GM19238 (cell line): ENCODE measurements at regions not wholly inside any gene's neighbourhood (a gene's known extent, or its start where the extent isn't known, plus 50 kb on each side); places are given as distances from the start of the nearest gene placed in this dataset.
"Not testable (repeated sequence)": the region's sequence is repeated elsewhere in the genome, so short reads cannot be mapped to it uniquely, and the experiment has no call there.

ENCODE experiments used
- DNase-seq: peaks from one replicate; pipeline ENCODE4 v3.0.0; 2011; ENCODE audit warnings: low spot score; ENCODE audit not compliant: insufficient read length

- not testable (repeated sequence) for DNase-seq
Measured at GRCh38 chr5:97234380-97234779, 51.3 kb upstream of the RIOK2 start.

GRCh38 chr5:97242341-97242740 is 59.3 kb upstream of the RIOK2 start:
- DNase-seq = no peak

GRCh38 chr5:97243353-97243752 is 60.3 kb upstream of the RIOK2 start:
- no peak for DNase-seq

GRCh38 chr5:97245386-97245785 is 62.3 kb upstream of the RIOK2 start:
- no peak for DNase-seq

GRCh38 chr5:97250113-97250512 is 67.1 kb upstream of the RIOK2 start:
- DNase-seq = no peak

GRCh38 chr5:97266076-97266475 is 83.0 kb upstream of the RIOK2 start:
- no peak for DNase-seq

- no peak for DNase-seq
Measured at GRCh38 chr5:97266576-97266975, 83.5 kb upstream of the RIOK2 start.

GRCh38 chr5:97267767-97268166 is 84.7 kb upstream of the RIOK2 start:
- DNase-seq = no peak

GRCh38 chr5:97276474-97277120 is 93.5 kb upstream of the RIOK2 start:
- no peak for DNase-seq

GRCh38 chr5:97281257-97281656 is 98.2 kb upstream of the RIOK2 start:
- no peak for DNase-seq

- DNase-seq = peak; percentile 21
Measured at GRCh38 chr5:97297063-97297703, 114.1 kb upstream of the RIOK2 start.

GRCh38 chr5:97297704-97298091 is 114.7 kb upstream of the RIOK2 start:
- DNase-seq = no peak

GRCh38 chr5:97301181-97301580 is 118.1 kb upstream of the RIOK2 start:
- not testable (repeated sequence) for DNase-seq

- DNase-seq = no peak
Measured at GRCh38 chr5:97338729-97339128, 155.7 kb upstream of the RIOK2 start.

GRCh38 chr5:97355775-97356174 is 172.7 kb upstream of the RIOK2 start:
- DNase-seq = peak; percentile 3

GRCh38 chr5:97363577-97363976 is 180.5 kb upstream of the RIOK2 start:
- no peak for DNase-seq

- DNase-seq = no peak
Measured at GRCh38 chr5:97364731-97365130, 181.7 kb upstream of the RIOK2 start.

GRCh38 chr5:97365163-97365845 is 182.3 kb upstream of the RIOK2 start:
- DNase-seq = no peak

- no peak for DNase-seq
Measured at GRCh38 chr5:97365918-97366317, 182.9 kb upstream of the RIOK2 start.

- DNase-seq = no peak
Measured at GRCh38 chr5:97375959-97376358, 192.9 kb upstream of the RIOK2 start.

GRCh38 chr5:97377582-97377981 is 194.5 kb upstream of the RIOK2 start:
- no peak for DNase-seq

GRCh38 chr5:97383996-97384395 is 200.9 kb upstream of the RIOK2 start:
- no peak for DNase-seq

- DNase-seq = no peak
Measured at GRCh38 chr5:97388794-97389193, 205.7 kb upstream of the RIOK2 start.
